ENCODE measurements at regions not wholly inside any gene's neighbourhood (a gene's known extent, or its start where the extent isn't known, plus 50 kb on each side); places are given as distances from the start of the nearest gene placed in this dataset.

- Mint-ChIP-seq H3K4me1 (peaks cover 7% of the 10 kb centered on the region), H3K36me3 (no peaks in the 10 kb centered on the region), H3K27ac (no peak overlapping the region), H3K9me3 (no peaks in the 10 kb centered on the region), H3K27me3 (peaks cover 9% of the 10 kb centered on the region), H3K4me3 (no peak overlapping the region)
- ATAC-seq = no peak
Observed at GRCh38 chr7:25567430-25567829, 339.1 kb upstream of the NPVF start.

GRCh38 chr7:25569765-25570164 is 341.5 kb upstream of the NPVF start:
- peaks cover 7% of the 10 kb centered on the region for H3K4me1 Mint-ChIP-seq
- ATAC-seq = no peak
- no peaks in the 10 kb centered on the region for H3K27me3 Mint-ChIP-seq
- no peak overlapping the region for H3K4me3 Mint-ChIP-seq
- no peak overlapping the region for H3K27ac Mint-ChIP-seq
- no peaks in the 10 kb centered on the region for H3K9me3 Mint-ChIP-seq
- H3K36me3 Mint-ChIP-seq = no peaks in the 10 kb centered on the region

- H3K36me3 Mint-ChIP-seq = no peaks in the 10 kb centered on the region
- H3K4me1 Mint-ChIP-seq = no peaks in the 10 kb centered on the region
- no peak for ATAC-seq
- no peak overlapping the region for H3K4me3 Mint-ChIP-seq
- H3K27me3 Mint-ChIP-seq = no peaks in the 10 kb centered on the region
- no peak overlapping the region for H3K27ac Mint-ChIP-seq
- no peaks in the 10 kb centered on the region for H3K9me3 Mint-ChIP-seq
Observed at GRCh38 chr7:25572423-25572822, 344.1 kb upstream of the NPVF start.

GRCh38 chr7:25574828-25575227 is 346.5 kb upstream of the NPVF start:
- no peaks in the 10 kb centered on the region for H3K36me3 Mint-ChIP-seq
- no peak overlapping the region for H3K27ac Mint-ChIP-seq
- no peaks in the 10 kb centered on the region for H3K9me3 Mint-ChIP-seq
- no peaks in the 10 kb centered on the region for H3K4me1 Mint-ChIP-seq
- ATAC-seq = no peak
- H3K27me3 Mint-ChIP-seq = peaks cover 2% of the 10 kb centered on the region
- no peak overlapping the region for H3K4me3 Mint-ChIP-seq

GRCh38 chr7:25575634-25576033 is 347.3 kb upstream of the NPVF start:
- H3K4me3 Mint-ChIP-seq = no peak overlapping the region
- H3K27ac Mint-ChIP-seq = no peak overlapping the region
- H3K27me3 Mint-ChIP-seq = peaks cover 9% of the 10 kb centered on the region
- H3K4me1 Mint-ChIP-seq = no peaks in the 10 kb centered on the region
- H3K36me3 Mint-ChIP-seq = no peaks in the 10 kb centered on the region
- no peaks in the 10 kb centered on the region for H3K9me3 Mint-ChIP-seq
- ATAC-seq = no peak

GRCh38 chr7:25578991-25579777 is 350.9 kb upstream of the NPVF start:
- peaks cover 9% of the 10 kb centered on the region for H3K27me3 Mint-ChIP-seq
- H3K4me3 Mint-ChIP-seq = no peak overlapping the region
- no peaks in the 10 kb centered on the region for H3K9me3 Mint-ChIP-seq
- H3K27ac Mint-ChIP-seq = no peak overlapping the region
- H3K36me3 Mint-ChIP-seq = no peaks in the 10 kb centered on the region
- ATAC-seq = no peak
- no peaks in the 10 kb centered on the region for H3K4me1 Mint-ChIP-seq

- Mint-ChIP-seq H3K27me3 (peaks cover 9% of the 10 kb centered on the region), H3K4me3 (no peak overlapping the region), H3K9me3 (no peaks in the 10 kb centered on the region), H3K36me3 (no peaks in the 10 kb centered on the region), H3K27ac (no peak overlapping the region), H3K4me1 (no peaks in the 10 kb centered on the region)
- ATAC-seq = no peak
Observed at GRCh38 chr7:25579778-25580075, 351.4 kb upstream of the NPVF start.

- no peak for ATAC-seq
- Mint-ChIP-seq H3K36me3 (no peaks in the 10 kb centered on the region), H3K4me3 (no peak overlapping the region), H3K4me1 (no peaks in the 10 kb centered on the region), H3K27ac (no peak overlapping the region), H3K27me3 (peaks cover 9% of the 10 kb centered on the region), H3K9me3 (no peaks in the 10 kb centered on the region)
Observed at GRCh38 chr7:25580141-25580540, 351.9 kb upstream of the NPVF start.

- Mint-ChIP-seq H3K9me3 (no peaks in the 10 kb centered on the region), H3K27me3 (peaks cover 11% of the 10 kb centered on the region), H3K27ac (no peak overlapping the region), H3K4me3 (no peak overlapping the region), H3K36me3 (no peaks in the 10 kb centered on the region), H3K4me1 (peaks cover 10% of the 10 kb centered on the region)
- no peak for ATAC-seq
Observed at GRCh38 chr7:25583621-25584020, 355.3 kb upstream of the NPVF start.

GRCh38 chr7:25584112-25584938 is 356.0 kb upstream of the NPVF start:
- peaks cover 18% of the 10 kb centered on the region for H3K27me3 Mint-ChIP-seq
- H3K9me3 Mint-ChIP-seq = no peaks in the 10 kb centered on the region
- no peak overlapping the region for H3K27ac Mint-ChIP-seq
- H3K36me3 Mint-ChIP-seq = no peaks in the 10 kb centered on the region
- no peak for ATAC-seq
- H3K4me3 Mint-ChIP-seq = no peak overlapping the region
- H3K4me1 Mint-ChIP-seq = peaks cover 10% of the 10 kb centered on the region

GRCh38 chr7:25586513-25586912 is 358.2 kb upstream of the NPVF start:
- peak; percentile 20 for ATAC-seq
- H3K4me3 Mint-ChIP-seq = no peak overlapping the region
- H3K9me3 Mint-ChIP-seq = no peaks in the 10 kb centered on the region

GRCh38 chr7:25594122-25594521 is 365.8 kb upstream of the NPVF start:
- Mint-ChIP-seq H3K27ac (no peak overlapping the region), H3K4me3 (no peak overlapping the region), H3K4me1 (no peaks in the 10 kb centered on the region), H3K27me3 (peaks cover 30% of the 10 kb centered on the region), H3K36me3 (no peaks in the 10 kb centered on the region), H3K9me3 (peaks cover 3% of the 10 kb centered on the region)
- no peak for ATAC-seq

More at GRCh38 chr7:25586513-25586912, 358.2 kb upstream of the NPVF start:
- peaks cover 10% of the 10 kb centered on the region for H3K4me1 Mint-ChIP-seq
- no peaks in the 10 kb centered on the region for H3K36me3 Mint-ChIP-seq
- peaks cover 17% of the 10 kb centered on the region for H3K27me3 Mint-ChIP-seq
- H3K27ac Mint-ChIP-seq = no peak overlapping the region

GRCh38 chr7:25594728-25595127 is 366.4 kb upstream of the NPVF start:
- no peak overlapping the region for H3K27ac Mint-ChIP-seq
- H3K4me3 Mint-ChIP-seq = no peak overlapping the region
- ATAC-seq = no peak

GRCh38 chr7:25595996-25596395 is 367.7 kb upstream of the NPVF start:
- Mint-ChIP-seq H3K27ac (no peak overlapping the region), H3K4me3 (no peak overlapping the region), H3K36me3 (no peaks in the 10 kb centered on the region), H3K4me1 (no peaks in the 10 kb centered on the region), H3K27me3 (peaks cover 20% of the 10 kb centered on the region), H3K9me3 (peaks cover 3% of the 10 kb centered on the region)
- no peak for ATAC-seq

More at GRCh38 chr7:25594728-25595127, 366.4 kb upstream of the NPVF start:
- H3K9me3 Mint-ChIP-seq = peaks cover 3% of the 10 kb centered on the region
- H3K4me1 Mint-ChIP-seq = no peaks in the 10 kb centered on the region
- peaks cover 24% of the 10 kb centered on the region for H3K27me3 Mint-ChIP-seq
- no peaks in the 10 kb centered on the region for H3K36me3 Mint-ChIP-seq

GRCh38 chr7:25596443-25596842 is 368.2 kb upstream of the NPVF start:
- Mint-ChIP-seq H3K9me3 (peaks cover 3% of the 10 kb centered on the region), H3K27me3 (peaks cover 20% of the 10 kb centered on the region), H3K4me3 (no peak overlapping the region)

GRCh38 chr7:25597946-25598345 is 369.7 kb upstream of the NPVF start:
- H3K4me1 Mint-ChIP-seq = no peaks in the 10 kb centered on the region
- H3K9me3 Mint-ChIP-seq = peaks cover 3% of the 10 kb centered on the region
- H3K27ac Mint-ChIP-seq = no peak overlapping the region
- no peak overlapping the region for H3K4me3 Mint-ChIP-seq
- ATAC-seq = no peak
- H3K36me3 Mint-ChIP-seq = no peaks in the 10 kb centered on the region
- peaks cover 20% of the 10 kb centered on the region for H3K27me3 Mint-ChIP-seq

More at GRCh38 chr7:25596443-25596842, 368.2 kb upstream of the NPVF start:
- H3K36me3 Mint-ChIP-seq = no peaks in the 10 kb centered on the region
- no peaks in the 10 kb centered on the region for H3K4me1 Mint-ChIP-seq
- no peak for ATAC-seq
- H3K27ac Mint-ChIP-seq = no peak overlapping the region
